Endothelial cell of umbilical vein (primary cell): ENCODE measurements at regions not wholly inside any gene's neighbourhood (a gene's known extent, or its start where the extent isn't known, plus 50 kb on each side); places are given as distances from the start of the nearest gene placed in this dataset.

Experiments used
- BruUV-seq: library from RNA; stranded (reverse); fragments of 400-500 nt; replicated peaks from 2 replicates; lab custom pipeline; 2021; lab: Mats Ljungman, UMichigan
- CTCF ChIA-PET: fragments of 300-600, 350-600 bp; sonication (Branson Sonifier 250); formaldehyde crosslinking; loops from one replicate; lab custom pipeline; 2021; ENCODE audit warnings: antibody characterized with exemption, inconsistent platforms; lab: Charles Lee
- POLR2A ChIA-PET: fragments of 300-600, 350-600 bp; sonication (Branson Sonifier 250); formaldehyde crosslinking; loops from one replicate; lab custom pipeline; 2021; ENCODE audit warnings: antibody characterized with exemption, inconsistent platforms; lab: Charles Lee
- DNase-seq: peaks from one replicate; pipeline ENCODE4 v3.0.0-alpha.2; 2011; ENCODE audit warnings: low read depth, low spot score
- FAIRE-seq: peaks from 2 replicates; lab custom pipeline; 2011; peaks lifted over from hg19 to GRCh38; lab: Jason Lieb, UNC
- H2AFZ ChIP-seq: 2 replicates; pipeline ENCODE4 v1.6.0; 2012; ENCODE audit warnings: low read depth, low read length, control low read depth, inconsistent platforms
- H3K27ac ChIP-seq: 2 replicates; pipeline ENCODE4 v1.5.1; 2011; ENCODE audit warnings: low read depth, mild to moderate bottlenecking, control low read depth, low read length, moderate library complexity; ENCODE audit not compliant: insufficient read depth
- H3K27me3 ChIP-seq, 2 experiments: 2 replicates each; pipeline versions ENCODE4 v1.6.0 to v1.6.1; 2011; ENCODE audit warnings: low read length in 2 of 2, mixed read lengths in 1 of 2; ENCODE audit not compliant: control insufficient read depth in 2 of 2, insufficient read depth in 2 of 2
- H3K36me3 ChIP-seq, 2 experiments: 2 replicates in 1 of 2; 3 replicates in 1 of 2; pipeline ENCODE4 v1.5.1; 2011; ENCODE audit warnings: low read length in 2 of 2, mild to moderate bottlenecking in 1 of 2, moderate library complexity in 1 of 2; ENCODE audit not compliant: control insufficient read depth in 2 of 2, insufficient read depth in 2 of 2; ENCODE audit errors: extremely low read depth in 1 of 2
- H3K4me1 ChIP-seq: 3 replicates; pipeline ENCODE4 v1.5.1; 2011; ENCODE audit warnings: mild to moderate bottlenecking, low read length; ENCODE audit not compliant: control insufficient read depth, insufficient read depth; ENCODE audit errors: extremely low read depth
- H3K4me2 ChIP-seq: 2 replicates; pipeline ENCODE4 v1.6.1; 2011; ENCODE audit warnings: low read length, control low read depth, mixed read lengths; ENCODE audit not compliant: insufficient read depth
- H3K4me3 ChIP-seq, 3 experiments: fragments of 200-600 bp in 1 of 3; sonication (generic), shearing (Covaris generic) in 1 of 3; replicated peaks in 1 of 3; 2 replicates each; pipeline ENCODE4 v1.5.1; 2011 to 2016; ENCODE audit warnings: control low read depth in 3 of 3, low read length in 3 of 3, mild to moderate bottlenecking in 2 of 3, inconsistent platforms in 1 of 3, low read depth in 1 of 3, moderate library complexity in 1 of 3; ENCODE audit not compliant: insufficient read depth in 1 of 3
- H3K79me2 ChIP-seq: 2 replicates; pipeline ENCODE4 v1.6.0; 2012; ENCODE audit warnings: low read length, inconsistent platforms; ENCODE audit not compliant: control insufficient read depth, insufficient read depth
- H3K9ac ChIP-seq: replicated peaks from 2 replicates; pipeline ENCODE3; 2011; ENCODE audit warnings: low read length, control low read depth; ENCODE audit not compliant: insufficient read depth; ENCODE audit errors: extremely low read depth
- H3K9me1 ChIP-seq: replicated peaks from 3 replicates; pipeline ENCODE4 v1.6.0; 2011; ENCODE audit warnings: mild to moderate bottlenecking, low read length; ENCODE audit not compliant: control insufficient read depth, insufficient read depth; ENCODE audit errors: extremely low read depth
- H3K9me3 ChIP-seq: replicated peaks from 2 replicates; pipeline ENCODE4 v1.5.1; 2012; ENCODE audit warnings: low read length, inconsistent platforms; ENCODE audit not compliant: control insufficient read depth, insufficient read depth
- H4K20me1 ChIP-seq: replicated peaks from 2 replicates; pipeline ENCODE3; 2011; ENCODE audit warnings: mild to moderate bottlenecking, low read length; ENCODE audit not compliant: control insufficient read depth, insufficient read depth; ENCODE audit errors: extremely low read depth
- EZH2 ChIP-seq: IDR thresholded peaks from 2 replicates; pipeline ENCODE4 v1.6.1; 2012; ENCODE audit warnings: borderline replicate concordance, low read depth, mild to moderate bottlenecking, moderate library complexity, low read length, inconsistent platforms; ENCODE audit not compliant: severe bottlenecking
- FOS ChIP-seq: IDR thresholded peaks from 2 replicates; pipeline ENCODE4 v1.6.1; 2011; ENCODE audit warnings: mild to moderate bottlenecking, low read length, moderate library complexity, borderline replicate concordance; ENCODE audit not compliant: insufficient read depth
- GATA2 ChIP-seq: IDR thresholded peaks from 2 replicates; pipeline ENCODE4 v1.7.0; 2011; ENCODE audit warnings: low read depth, mild to moderate bottlenecking, moderate library complexity, mixed read lengths, low read length; ENCODE audit not compliant: insufficient read length, insufficient read depth
- JUN ChIP-seq: IDR thresholded peaks from 2 replicates; pipeline ENCODE4 v1.6.1; 2011; ENCODE audit warnings: borderline replicate concordance, low read depth; ENCODE audit not compliant: insufficient read length, insufficient read depth
- MYC ChIP-seq: IDR thresholded peaks from one replicate; pipeline ENCODE4 v1.6.1; 2011; ENCODE audit warnings: mild to moderate bottlenecking, low read depth, low read length
- POLR2A ChIP-seq: IDR thresholded peaks from 2 replicates; pipeline ENCODE4 v1.6.1; 2012; ENCODE audit warnings: low read depth, mild to moderate bottlenecking, control low read depth, low read length
- POLR2AphosphoS5 ChIP-seq: IDR thresholded peaks from 2 replicates; pipeline ENCODE4 v1.6.1; 2012; ENCODE audit warnings: low read depth, mild to moderate bottlenecking, control low read depth, low read length, moderate library complexity; ENCODE audit not compliant: insufficient read depth
- dilution Hi-C: fragments of 300-500 bp; cut with MboI; formaldehyde crosslinking; loops from one replicate; pipeline ENCODE4 v1.15.0; 2019; ENCODE audit warnings: low sequenced_read_pairs; ENCODE audit not compliant: extremely low pct_ligation_motif_present
- intact Hi-C: fragments of 100-400 bp; cut with micrococcal nuclease; formaldehyde crosslinking; loops from one replicate; pipeline ENCODE4 v1.10.0; 2022
- TF ChIP-seq, protein P1 (sequence below): IDR thresholded peaks from 2 replicates; pipeline ENCODE4 v1.6.1; 2011; ENCODE audit not compliant: insufficient read depth, insufficient read length
- TF ChIP-seq, protein P2 (sequence below), 2 donors: IDR thresholded peaks; 1 replicate in 1 of 2; 2 replicates in 1 of 2; pipeline ENCODE4 v1.5.1; 2011; ENCODE audit warnings: low read length in 2 of 2, mild to moderate bottlenecking in 2 of 2, moderate library complexity in 2 of 2, control low read depth in 1 of 2, inconsistent platforms in 1 of 2, low read depth in 1 of 2; ENCODE audit not compliant: insufficient read depth in 1 of 2; ENCODE audit errors: extremely low read depth in 1 of 2

DNA sequence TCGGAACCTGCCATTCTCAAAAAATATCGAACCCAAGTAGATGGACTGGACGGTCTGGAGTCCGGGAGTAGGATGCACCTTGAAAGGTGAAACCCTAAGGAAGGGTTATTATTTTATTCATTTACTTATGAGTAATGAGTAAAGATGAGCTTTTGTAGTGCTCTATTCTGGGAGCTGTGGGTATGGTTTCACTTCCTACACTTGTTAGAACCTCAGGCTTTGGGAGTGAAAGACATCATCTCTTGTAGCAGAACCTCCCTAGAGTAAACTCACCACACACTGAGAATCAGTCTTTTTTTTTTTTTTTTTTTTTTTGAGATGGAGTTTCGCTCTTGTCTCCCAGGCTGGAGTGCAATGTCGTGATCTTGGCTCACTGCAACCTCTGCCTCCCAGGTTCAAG is 389.4 kb upstream of the AUTS2 start:
- no TSS peak for BruUV-seq
- CTCF ChIA-PET = no interaction called here
- DNase-seq (no peak), FAIRE-seq (no peak)
- TF ChIP-seq GATA2 = no peak
- no peak for TF ChIP-seq FOS
- TF ChIP-seq POLR2A = no peak
- TF ChIP-seq POLR2AphosphoS5 = no peak
- no peak for TF ChIP-seq MYC
- TF ChIP-seq, protein P1, sequence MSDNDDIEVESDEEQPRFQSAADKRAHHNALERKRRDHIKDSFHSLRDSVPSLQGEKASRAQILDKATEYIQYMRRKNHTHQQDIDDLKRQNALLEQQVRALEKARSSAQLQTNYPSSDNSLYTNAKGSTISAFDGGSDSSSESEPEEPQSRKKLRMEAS = no peak
- TF ChIP-seq EZH2 = no peak
- TF ChIP-seq, protein P2, sequence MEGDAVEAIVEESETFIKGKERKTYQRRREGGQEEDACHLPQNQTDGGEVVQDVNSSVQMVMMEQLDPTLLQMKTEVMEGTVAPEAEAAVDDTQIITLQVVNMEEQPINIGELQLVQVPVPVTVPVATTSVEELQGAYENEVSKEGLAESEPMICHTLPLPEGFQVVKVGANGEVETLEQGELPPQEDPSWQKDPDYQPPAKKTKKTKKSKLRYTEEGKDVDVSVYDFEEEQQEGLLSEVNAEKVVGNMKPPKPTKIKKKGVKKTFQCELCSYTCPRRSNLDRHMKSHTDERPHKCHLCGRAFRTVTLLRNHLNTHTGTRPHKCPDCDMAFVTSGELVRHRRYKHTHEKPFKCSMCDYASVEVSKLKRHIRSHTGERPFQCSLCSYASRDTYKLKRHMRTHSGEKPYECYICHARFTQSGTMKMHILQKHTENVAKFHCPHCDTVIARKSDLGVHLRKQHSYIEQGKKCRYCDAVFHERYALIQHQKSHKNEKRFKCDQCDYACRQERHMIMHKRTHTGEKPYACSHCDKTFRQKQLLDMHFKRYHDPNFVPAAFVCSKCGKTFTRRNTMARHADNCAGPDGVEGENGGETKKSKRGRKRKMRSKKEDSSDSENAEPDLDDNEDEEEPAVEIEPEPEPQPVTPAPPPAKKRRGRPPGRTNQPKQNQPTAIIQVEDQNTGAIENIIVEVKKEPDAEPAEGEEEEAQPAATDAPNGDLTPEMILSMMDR (IDR thresholded peaks at IDR 0.05; ENCODE audit: extremely low read depth in 1 of 2, insufficient read depth in 1 of 2, low read depth in 1 of 2, low read length in 2 of 2) = no peak
- no peak for TF ChIP-seq JUN
- POLR2A ChIA-PET = no interaction called here
- H3K4me3 ChIP-seq = no peak overlapping the region
- H3K4me2 ChIP-seq = no peak overlapping the region
- H2AFZ ChIP-seq = no peak overlapping the region
- H3K4me1 ChIP-seq = no peaks in the 10 kb centered on the region
- no peak overlapping the region for H3K9ac ChIP-seq
- no peaks in the 10 kb centered on the region for H3K27me3 ChIP-seq
- no peaks in the 10 kb centered on the region for H3K36me3 ChIP-seq
- H3K27ac ChIP-seq = no peak overlapping the region
- dilution Hi-C loops = no loop called here
- no peaks in the 10 kb centered on the region for H3K79me2 ChIP-seq
- intact Hi-C loops = no loop called here
- no peaks in the 10 kb centered on the region for H4K20me1 ChIP-seq
- H3K9me3 ChIP-seq = no peaks in the 10 kb centered on the region
- H3K9me1 ChIP-seq = no peaks in the 10 kb centered on the region
